ENCODE measurements at regions not wholly inside any gene's neighbourhood (a gene's known extent, or its start where the extent isn't known, plus 50 kb on each side); places are given as distances from the start of the nearest gene placed in this dataset.
A peak's percentile ranks its signal among the peaks of the same experiment; 100 is the strongest.
"Not testable (repeated sequence)": the region's sequence is repeated elsewhere in the genome, so short reads cannot be mapped to it uniquely, and the experiment has no call there.

DNA sequence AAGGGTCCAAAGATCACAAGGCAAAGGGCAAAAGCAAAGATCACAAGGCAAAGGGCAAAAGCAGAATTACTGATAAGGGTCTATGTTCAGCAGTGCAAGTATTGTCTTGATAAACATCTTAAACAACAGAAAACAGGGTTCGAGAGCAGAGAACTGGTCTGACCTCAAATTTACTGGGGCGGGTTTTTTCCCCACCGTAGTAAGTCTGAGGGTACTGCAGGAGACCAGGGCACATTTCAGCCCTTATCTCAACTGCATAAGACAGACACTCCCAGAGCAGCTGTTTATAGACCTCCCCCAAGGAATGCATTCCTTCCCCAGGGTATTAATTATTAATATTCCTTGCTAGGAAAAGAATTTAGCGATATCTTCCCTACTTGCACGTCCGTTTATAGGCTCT is 61.3 kb downstream of the ZNF860 start:
- FAIRE-seq: not testable (repeated sequence)

DNA sequence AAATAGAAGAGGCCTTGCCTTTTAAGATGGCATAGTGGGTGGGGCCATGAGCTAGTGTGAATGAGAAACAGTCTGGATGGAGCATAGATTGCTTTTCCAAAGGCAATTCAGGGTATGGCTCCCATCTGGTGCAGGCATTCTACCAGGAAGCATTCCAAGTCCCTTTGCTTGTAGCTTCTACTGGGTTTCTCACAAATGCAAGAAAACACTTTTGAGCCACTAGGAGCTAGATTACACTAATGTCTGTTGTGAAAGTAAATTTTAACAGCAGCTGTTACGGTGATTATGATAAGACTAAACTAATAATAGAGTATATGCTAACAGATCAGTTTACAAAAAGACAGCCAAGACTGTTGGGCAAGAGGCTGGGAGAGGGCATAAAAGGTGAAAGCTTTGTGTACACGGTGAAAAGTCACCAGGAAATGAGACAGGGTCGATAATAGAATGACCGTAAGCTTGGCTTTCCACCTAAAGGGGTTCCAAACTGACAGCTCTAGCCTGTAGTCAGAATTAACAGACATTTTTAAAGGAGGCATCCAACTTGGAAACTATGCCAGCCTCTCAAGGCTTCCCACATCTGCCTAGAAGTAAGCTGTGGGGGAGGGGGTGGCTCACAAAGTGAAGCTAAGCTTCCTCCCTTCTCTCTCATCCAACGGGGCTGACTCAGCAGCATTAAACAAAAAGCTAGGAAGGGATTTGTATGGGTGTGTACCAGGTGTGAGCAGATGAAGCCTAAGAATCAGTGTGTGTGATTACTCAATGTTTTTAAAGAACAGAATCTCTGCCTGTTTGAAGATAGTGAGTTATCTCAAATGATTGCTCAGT is 61.1 kb upstream of the GPD1L start:
- FAIRE-seq: no peak

DNA sequence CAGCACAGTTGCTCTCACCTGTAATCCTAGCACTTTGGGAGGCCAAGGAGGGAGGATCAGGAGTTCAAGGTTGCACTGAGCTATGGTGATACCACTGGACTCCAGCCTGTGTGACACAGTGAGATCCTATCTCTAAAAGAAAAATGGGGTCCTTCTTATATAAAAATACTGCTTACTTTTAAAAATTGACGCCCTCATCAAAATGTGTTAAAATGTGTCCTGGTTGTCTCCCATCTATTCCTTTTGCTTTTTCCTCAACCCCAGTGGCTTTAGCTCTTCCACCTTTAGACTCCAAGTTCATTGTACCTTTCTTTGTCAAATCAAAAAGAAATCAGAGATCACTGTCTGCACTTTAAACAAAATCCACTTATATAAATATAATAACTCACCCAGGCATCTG is 60.3 kb upstream of the GPD1L start:
- no peak for FAIRE-seq

DNA sequence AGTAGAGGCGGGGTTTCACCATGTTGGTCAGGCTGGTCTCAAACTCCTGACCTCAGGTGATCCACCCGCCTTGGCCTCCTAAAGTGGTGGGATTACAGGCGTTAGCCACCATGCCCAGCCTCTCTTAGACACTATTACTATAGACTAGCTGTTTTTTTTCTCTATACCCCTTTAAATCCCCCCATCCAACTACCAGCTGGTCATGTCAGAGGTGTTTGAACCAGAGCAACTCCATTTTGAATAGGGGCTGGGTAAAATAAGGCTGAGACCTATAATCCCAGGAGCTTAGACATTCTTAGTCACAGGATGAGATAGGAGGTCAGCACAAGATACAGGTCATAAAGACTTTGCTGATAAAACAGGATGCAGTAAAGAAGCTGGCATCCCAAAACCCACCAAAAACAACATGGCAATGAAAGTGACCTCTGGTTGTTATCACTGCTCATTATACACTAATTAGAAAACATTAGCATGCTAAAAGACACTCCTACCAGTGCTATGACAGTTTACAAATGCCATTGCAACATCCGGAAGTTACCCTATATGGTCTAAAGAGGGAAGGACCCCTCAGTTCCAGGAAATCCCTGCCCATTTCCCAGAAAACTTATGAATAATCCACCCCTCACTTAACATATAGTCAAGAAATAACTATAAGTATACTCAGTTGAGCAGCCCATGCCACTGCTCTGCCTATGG is 57.8 kb upstream of the GPD1L start:
- no peak for FAIRE-seq

DNA sequence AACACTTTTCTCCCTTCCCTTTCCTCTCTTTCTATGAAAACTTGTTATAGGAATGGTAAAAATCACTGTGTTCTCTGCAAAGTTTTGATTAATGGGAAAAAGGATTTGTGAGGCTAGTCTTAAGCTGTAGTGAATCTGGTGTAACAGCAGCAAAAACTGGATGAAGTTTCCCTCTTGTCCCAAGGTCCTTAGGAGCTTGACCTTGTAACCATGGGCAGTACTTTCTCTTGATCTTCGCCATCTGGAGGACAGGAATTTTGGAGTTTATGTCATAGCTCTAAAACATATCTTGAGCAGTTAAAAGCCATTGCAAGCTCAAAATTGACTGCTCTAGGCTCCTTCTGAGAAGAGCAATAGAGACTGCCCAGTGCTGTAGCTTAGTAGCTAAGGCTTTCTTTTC is 56.5 kb upstream of the GPD1L start:
- FAIRE-seq: no peak

DNA sequence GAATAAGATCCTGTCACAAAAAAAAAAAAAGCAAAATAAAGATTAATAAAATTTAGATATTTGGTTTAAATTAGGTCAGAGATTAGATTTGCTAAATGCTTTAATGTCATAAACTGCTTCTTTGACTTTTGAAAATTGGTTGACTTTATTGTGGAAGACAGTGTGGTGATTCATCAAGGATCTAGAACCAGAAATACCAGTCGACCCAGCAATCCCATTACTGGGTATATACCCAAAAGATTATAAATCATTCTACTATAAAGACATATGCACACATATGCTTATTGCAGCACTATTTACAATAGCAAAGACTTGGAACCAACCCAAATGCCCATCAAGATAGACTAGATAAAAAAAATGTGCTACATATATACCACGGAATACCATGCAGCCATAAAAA is 54.2 kb upstream of the GPD1L start:
- not testable (repeated sequence) for FAIRE-seq

DNA sequence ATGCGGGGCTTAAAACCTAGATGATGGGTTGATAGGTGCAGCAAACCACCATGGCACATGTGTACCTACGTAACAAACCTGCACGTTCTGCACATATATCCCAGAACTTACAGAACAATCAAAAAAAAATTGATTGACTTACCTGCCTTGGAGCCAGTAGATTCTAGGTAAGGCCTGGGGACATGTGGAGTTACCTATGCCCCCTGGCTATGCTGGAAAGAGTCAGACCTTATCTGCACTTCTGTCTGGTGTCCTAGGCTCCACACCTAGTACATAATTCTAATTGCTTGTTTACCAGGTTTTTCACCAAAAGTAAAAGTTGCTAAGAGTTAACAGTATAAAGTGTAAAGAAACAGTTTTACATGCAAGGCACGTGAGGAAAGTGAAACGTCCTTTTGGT is 53.6 kb upstream of the GPD1L start:
- FAIRE-seq: not testable (repeated sequence)

DNA sequence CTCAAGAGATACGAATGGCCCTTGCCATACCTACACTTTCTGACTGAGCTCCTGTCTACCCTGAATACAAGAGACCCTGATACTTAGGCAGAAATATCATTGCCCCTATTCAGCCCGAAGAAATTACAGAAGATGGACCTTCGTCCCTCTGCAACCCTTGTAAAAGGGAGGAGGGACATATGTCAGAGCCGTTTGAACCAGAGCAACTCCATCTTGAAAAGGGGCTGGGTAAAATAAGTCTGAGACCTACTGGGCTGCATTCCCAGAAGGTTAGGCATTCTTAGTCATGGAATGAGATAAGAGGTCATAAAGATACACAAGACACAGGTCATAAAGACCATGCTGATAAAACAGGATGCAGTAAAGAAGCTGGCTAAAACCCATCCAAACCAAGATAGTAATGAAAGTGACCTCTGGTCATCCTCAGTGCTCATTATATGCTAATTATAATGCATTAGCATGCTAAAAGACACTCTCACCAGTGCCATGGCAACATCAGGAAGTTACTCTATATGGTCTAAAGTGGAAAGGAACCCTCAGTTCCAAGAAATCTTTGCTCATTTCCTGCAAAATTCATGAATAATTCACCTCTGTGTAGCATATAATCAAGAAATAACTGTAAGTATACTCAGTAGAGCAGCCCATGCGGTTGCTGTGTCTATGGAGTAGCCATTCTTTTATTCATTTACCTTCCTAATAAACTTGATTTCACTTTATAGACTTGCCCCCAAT is 49.7 kb upstream of the GPD1L start:
- FAIRE-seq: peak; percentile 58

All from colon (tissue), 2 donors.